A673 (cell line): ENCODE measurements at regions not wholly inside any gene's neighbourhood (a gene's known extent, or its start where the extent isn't known, plus 50 kb on each side); places are given as distances from the start of the nearest gene placed in this dataset.

Source experiments
- BruUV-seq: library from RNA; stranded (reverse); fragments of 400-500 nt; replicated peaks from 2 replicates; lab custom pipeline; 2021; lab: Mats Ljungman, UMichigan
- CTCF ChIA-PET: fragments of 300-600 bp; sonication (Branson Sonifier 250); formaldehyde crosslinking; loops from one replicate; lab custom pipeline; 2022; ENCODE audit warnings: antibody characterized with exemption; lab: Charles Lee
- POLR2A ChIA-PET: fragments of 300-600 bp; sonication (Branson Sonifier 250); formaldehyde crosslinking; loops from one replicate; lab custom pipeline; 2022; ENCODE audit warnings: antibody characterized with exemption; ENCODE audit not compliant: low non-redundant PET; lab: Charles Lee
- DNase-seq: peaks from one replicate; pipeline ENCODE4 v3.0.0-alpha.2; 2015; ENCODE audit warnings: low spot score
- H3K27ac ChIP-seq: fragments of 200-600 bp; sonication (generic); 2 replicates; pipeline ENCODE4 v1.5.1; 2016; ENCODE audit warnings: mixed run types, low read depth, mild to moderate bottlenecking, mixed read lengths, antibody characterized with exemption, low read length; ENCODE audit not compliant: poor library complexity, severe bottlenecking
- H3K27me3 ChIP-seq: fragments of 200-600 bp; sonication (generic); replicated peaks from 2 replicates; pipeline ENCODE4 v1.6.1; 2017; ENCODE audit warnings: mixed run types, low read depth, mild to moderate bottlenecking, mixed read lengths, antibody characterized with exemption, low read length; ENCODE audit not compliant: insufficient read depth, poor library complexity
- H3K36me3 ChIP-seq: fragments of 200-600 bp; sonication (generic); 2 replicates; pipeline ENCODE4 v1.6.1; 2016; ENCODE audit warnings: mixed run types, mild to moderate bottlenecking, mixed read lengths, antibody characterized with exemption, low read length; ENCODE audit not compliant: insufficient read depth, poor library complexity, severe bottlenecking
- H3K4me1 ChIP-seq: fragments of 200-600 bp; sonication (generic); 2 replicates; pipeline ENCODE4 v1.6.1; 2017; ENCODE audit warnings: mixed run types, mild to moderate bottlenecking, mixed read lengths, antibody characterized with exemption, low read length; ENCODE audit not compliant: insufficient read depth, poor library complexity, severe bottlenecking
- H3K4me3 ChIP-seq: fragments of 200-600 bp; sonication (generic); 2 replicates; pipeline ENCODE4 v1.5.1; 2016; ENCODE audit warnings: low read depth, mixed run types, mild to moderate bottlenecking, mixed read lengths, low read length; ENCODE audit not compliant: poor library complexity, severe bottlenecking
- H3K9me3 ChIP-seq: fragments of 200-600 bp; sonication (generic); 2 replicates; pipeline ENCODE4 v1.6.1; 2016; ENCODE audit warnings: mixed run types, low read depth, mild to moderate bottlenecking, mixed read lengths, antibody characterized with exemption, low read length; ENCODE audit not compliant: poor library complexity, severe bottlenecking
- CTCF ChIP-seq: fragments of 300-800, 200-600 bp; sonication (generic); conservative IDR thresholded peaks from 2 replicates; pipeline ENCODE4 v1.5.1; 2017; ENCODE audit warnings: low read depth, mild to moderate bottlenecking, antibody characterized with exemption, low read length, moderate library complexity, mixed read lengths
- EZH2 ChIP-seq: fragments of 200-600 bp; sonication (generic); IDR thresholded peaks from 2 replicates; pipeline ENCODE4 v1.6.1; 2017; ENCODE audit warnings: borderline replicate concordance, low read depth, mild to moderate bottlenecking, mixed read lengths, antibody characterized with exemption, low read length; ENCODE audit not compliant: poor library complexity, severe bottlenecking
- intact Hi-C: fragments of 100-400 bp; cut with micrococcal nuclease; formaldehyde crosslinking; loops from one replicate; pipeline ENCODE4 v1.10.0; 2022; ENCODE audit not compliant: unreplicated experiment

GRCh38 chr3:13134879-13135206 is 61.6 kb upstream of the IQSEC1 start:
- TF ChIP-seq EZH2 (no peak), CTCF (no peak)
- H3K27ac ChIP-seq = no peak overlapping the region
- BruUV-seq = no TSS peak
- H3K4me1 ChIP-seq = no peaks in the 10 kb centered on the region
- H3K27me3 ChIP-seq = peaks cover 27% of the 10 kb centered on the region
- H3K36me3 ChIP-seq = no peaks in the 10 kb centered on the region
- CTCF ChIA-PET = no interaction called here
- no peaks in the 10 kb centered on the region for H3K9me3 ChIP-seq
- H3K4me3 ChIP-seq = no peak overlapping the region
- DNase-seq = no peak
- POLR2A ChIA-PET = no interaction called here
- intact Hi-C loops = no loop called here

GRCh38 chr3:13134166-13134878 is 61.1 kb upstream of the IQSEC1 start:
- Histone ChIP-seq H3K27me3 (peaks cover 24% of the 10 kb centered on the region), H3K4me1 (no peaks in the 10 kb centered on the region), H3K9me3 (no peaks in the 10 kb centered on the region), H3K36me3 (no peaks in the 10 kb centered on the region), H3K27ac (no peak overlapping the region), H3K4me3 (no peak overlapping the region)
- CTCF ChIA-PET = no interaction called here
- POLR2A ChIA-PET = no interaction called here
- TF ChIP-seq EZH2 (no peak), CTCF (no peak)
- intact Hi-C loops = no loop called here
- no peak for DNase-seq
- BruUV-seq = no TSS peak

- Histone ChIP-seq H3K4me1 (no peaks in the 10 kb centered on the region), H3K27ac (no peak overlapping the region), H3K36me3 (no peaks in the 10 kb centered on the region), H3K27me3 (peaks cover 26% of the 10 kb centered on the region), H3K4me3 (no peak overlapping the region), H3K9me3 (no peaks in the 10 kb centered on the region)
- CTCF ChIA-PET = no interaction called here
- no peak for DNase-seq
- POLR2A ChIA-PET = no interaction called here
- no TSS peak for BruUV-seq
- no peak for TF ChIP-seq CTCF
- no peak for TF ChIP-seq EZH2
- intact Hi-C loops = no loop called here
These were observed 60.3 kb upstream of the IQSEC1 start for GRCh38 chr3:13133471-13133981.
